ENCODE measurements at regions not wholly inside any gene's neighbourhood (a gene's known extent, or its start where the extent isn't known, plus 50 kb on each side); places are given as distances from the start of the nearest gene placed in this dataset.

DNA sequence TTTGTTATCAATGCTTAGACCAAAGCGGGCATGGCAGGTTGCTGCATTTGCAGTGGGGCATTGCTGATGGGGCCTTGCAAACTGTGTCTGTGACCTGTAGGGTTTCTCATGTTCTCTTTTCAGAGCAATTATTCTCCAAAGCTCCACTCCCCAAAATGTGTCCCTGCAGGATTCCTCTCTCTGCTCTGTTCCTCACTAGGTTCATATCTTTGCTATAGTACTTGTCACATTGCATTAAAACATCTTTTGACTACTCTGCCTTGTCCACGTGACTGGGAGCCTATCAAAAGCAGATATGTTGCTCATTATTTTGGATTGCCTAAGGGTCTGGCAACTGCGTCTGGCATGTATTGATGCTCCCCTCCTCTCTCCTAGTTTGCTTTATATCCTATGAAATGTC is 177.7 kb upstream of the MID1 start:
- TF ChIP-seq CTCF (IDR thresholded peaks at IDR 0.05; ENCODE audit: extremely low read depth in 1 of 2, insufficient read depth in 1 of 2, low read depth in 1 of 2, low read length in 2 of 2) = no peak
- no peak for TF ChIP-seq POLR2A (IDR thresholded peaks at IDR 0.05; ENCODE audit: low read depth, low read length)
- no peak for TF ChIP-seq EZH2 (IDR thresholded peaks at IDR 0.05; ENCODE audit: borderline replicate concordance, low read depth, low read length, severe bottlenecking)
- TF ChIP-seq POLR2AphosphoS5 (IDR thresholded peaks at IDR 0.05; ENCODE audit: insufficient read depth, low read depth, low read length) = no peak
- TF ChIP-seq MAX (IDR thresholded peaks at IDR 0.05; ENCODE audit: insufficient read depth, insufficient read length) = no peak
- TF ChIP-seq GATA2 (IDR thresholded peaks at IDR 0.05; ENCODE audit: insufficient read depth, insufficient read length, low read depth, low read length) = no peak
- TF ChIP-seq JUN (IDR thresholded peaks at IDR 0.05; ENCODE audit: borderline replicate concordance, insufficient read depth, insufficient read length, low read depth) = no peak

All from endothelial cell of umbilical vein (primary cell).